Neural cell (in vitro differentiated cells): ENCODE measurements at regions not wholly inside any gene's neighbourhood (a gene's known extent, or its start where the extent isn't known, plus 50 kb on each side); places are given as distances from the start of the nearest gene placed in this dataset.

Experiments
- H2AFZ ChIP-seq: fragments of 200-600, 300-800 bp; sonication (generic), shearing (Covaris generic); 2 replicates; pipeline ENCODE4 v1.6.0; 2014; ENCODE audit warnings: low read depth, mild to moderate bottlenecking, antibody characterized with exemption, low read length, moderate library complexity
- H3F3A ChIP-seq: fragments of 200-600 bp; shearing (Covaris generic); 2 replicates; pipeline ENCODE4 v1.6.1; 2016; ENCODE audit warnings: mild to moderate bottlenecking, moderate library complexity, mixed read lengths, antibody characterized with exemption, low read length; ENCODE audit not compliant: insufficient read depth, poor library complexity, severe bottlenecking
- H3K27ac ChIP-seq: fragments of 200-600, 300-800 bp; sonication (generic), shearing (Covaris generic); 2 replicates; pipeline ENCODE4 v1.5.1; 2014; ENCODE audit warnings: mild to moderate bottlenecking, low read length, moderate library complexity
- H3K27me3 ChIP-seq: fragments of 300-800, 200-600 bp; sonication (generic), shearing (Covaris generic); 2 replicates; pipeline ENCODE4 v1.6.0; 2014; ENCODE audit warnings: mild to moderate bottlenecking, low read depth, low read length, moderate library complexity; ENCODE audit not compliant: insufficient read depth
- H3K36me3 ChIP-seq: fragments of 300-800, 200-600 bp; sonication (generic), shearing (Covaris generic); 2 replicates; pipeline ENCODE4 v1.5.1; 2014; ENCODE audit warnings: mild to moderate bottlenecking, antibody characterized with exemption, low read length, moderate library complexity; ENCODE audit not compliant: insufficient read depth
- H3K4me2 ChIP-seq: fragments of 300-800, 200-600 bp; sonication (generic), shearing (Covaris generic); 2 replicates; pipeline ENCODE4 v1.6.0; 2014; ENCODE audit warnings: mild to moderate bottlenecking, low read length
- H3K4me3 ChIP-seq: fragments of 300-800, 200-600 bp; sonication (generic), shearing (Covaris generic); 2 replicates; pipeline ENCODE4 v1.5.1; 2014; ENCODE audit warnings: mild to moderate bottlenecking, low read length, moderate library complexity
- H3K79me2 ChIP-seq: fragments of 200-600 bp; shearing (Covaris generic); replicated peaks from 2 replicates; pipeline ENCODE4 v1.6.0; 2014; ENCODE audit warnings: mild to moderate bottlenecking, low read length, moderate library complexity; ENCODE audit not compliant: insufficient read depth
- H3K9ac ChIP-seq: fragments of 300-800, 200-600 bp; sonication (generic), shearing (Covaris generic); 2 replicates; pipeline ENCODE4 v1.6.1; 2016; ENCODE audit warnings: mild to moderate bottlenecking, low read length, mixed read lengths
- H3K9me2 ChIP-seq: fragments of 200-600 bp; shearing (Covaris generic); 2 replicates; pipeline ENCODE4 v1.6.1; 2016; ENCODE audit warnings: mild to moderate bottlenecking, low read length, mixed read lengths; ENCODE audit not compliant: insufficient read depth
- H3K9me3 ChIP-seq: fragments of 200-600, 300-800 bp; sonication (generic), shearing (Covaris generic); 2 replicates; pipeline ENCODE4 v1.6.1; 2016; ENCODE audit warnings: mild to moderate bottlenecking, mixed run types, low read length, moderate library complexity, mixed read lengths
- H4K20me1 ChIP-seq: fragments of 200-600 bp; shearing (Covaris generic); 2 replicates; pipeline ENCODE4 v1.6.1; 2016; ENCODE audit warnings: mild to moderate bottlenecking, mixed run types; ENCODE audit not compliant: insufficient read depth
- EP300 ChIP-seq: fragments of 450-650 bp; conservative IDR thresholded peaks from 2 replicates; pipeline ENCODE4 v1.6.1; 2014; ENCODE audit warnings: antibody characterized with exemption, mild to moderate bottlenecking, moderate library complexity; ENCODE audit not compliant: poor library complexity, severe bottlenecking
- EZH2 ChIP-seq: fragments of 200-600, 300-800 bp; shearing (Covaris generic), sonication (generic); IDR thresholded peaks from 2 replicates; pipeline ENCODE4 v1.6.1; 2014; ENCODE audit warnings: antibody characterized with exemption, low read length, borderline replicate concordance, mild to moderate bottlenecking; ENCODE audit not compliant: insufficient read depth, poor library complexity, severe bottlenecking
- MXI1 ChIP-seq: fragments of 450-650 bp; conservative IDR thresholded peaks from 2 replicates; pipeline ENCODE4 v1.6.1; 2014; ENCODE audit warnings: antibody characterized with exemption, mild to moderate bottlenecking; ENCODE audit not compliant: poor library complexity, severe bottlenecking
- POLR2AphosphoS5 ChIP-seq: IDR thresholded peaks from 2 replicates; pipeline ENCODE4 v1.6.1; 2012
- RAD21 ChIP-seq: fragments of 450-650 bp; conservative IDR thresholded peaks from 2 replicates; pipeline ENCODE4 v1.6.1; 2014; ENCODE audit warnings: antibody characterized with exemption, mild to moderate bottlenecking, moderate library complexity
- REST ChIP-seq: IDR thresholded peaks from 2 replicates; pipeline ENCODE4 v1.6.1; 2012; ENCODE audit warnings: borderline replicate concordance
- SMC3 ChIP-seq: fragments of 450-650 bp; conservative IDR thresholded peaks from 2 replicates; pipeline ENCODE4 v1.6.1; 2014; ENCODE audit warnings: antibody characterized with exemption, mild to moderate bottlenecking, moderate library complexity; ENCODE audit not compliant: poor library complexity
- TAF1 ChIP-seq: IDR thresholded peaks from 2 replicates; pipeline ENCODE4 v1.6.1; 2012; ENCODE audit warnings: low read depth
- small RNA-seq, 3 experiments: library from RNA; depleted of rRNA; stranded (forward); fragments of <200 nt; gene quantifications; one replicate each; pipeline ENCODE3, GENCODE V24; 2012
- TF ChIP-seq, protein P1 (sequence below): fragments of 450-650 bp; IDR thresholded peaks from 2 replicates; pipeline ENCODE4 v1.5.1; 2014; ENCODE audit warnings: antibody characterized with exemption, mild to moderate bottlenecking, moderate library complexity; ENCODE audit not compliant: poor library complexity, severe bottlenecking

- Histone ChIP-seq H3K27me3 (no peaks in the 10 kb centered on the region), H3K9ac (no peak overlapping the region), H3K9me2 (no peaks in the 10 kb centered on the region), H3K27ac (no peak overlapping the region), H3F3A (no peaks in the 10 kb centered on the region), H3K4me3 (no peak overlapping the region), H3K79me2 (no peaks in the 10 kb centered on the region), H2AFZ (no peak overlapping the region), H3K4me2 (no peak overlapping the region), H4K20me1 (no peaks in the 10 kb centered on the region), H3K36me3 (no peaks in the 10 kb centered on the region), H3K9me3 (no peaks in the 10 kb centered on the region)
- no peak for TF ChIP-seq EP300
- TF ChIP-seq, protein P1, sequence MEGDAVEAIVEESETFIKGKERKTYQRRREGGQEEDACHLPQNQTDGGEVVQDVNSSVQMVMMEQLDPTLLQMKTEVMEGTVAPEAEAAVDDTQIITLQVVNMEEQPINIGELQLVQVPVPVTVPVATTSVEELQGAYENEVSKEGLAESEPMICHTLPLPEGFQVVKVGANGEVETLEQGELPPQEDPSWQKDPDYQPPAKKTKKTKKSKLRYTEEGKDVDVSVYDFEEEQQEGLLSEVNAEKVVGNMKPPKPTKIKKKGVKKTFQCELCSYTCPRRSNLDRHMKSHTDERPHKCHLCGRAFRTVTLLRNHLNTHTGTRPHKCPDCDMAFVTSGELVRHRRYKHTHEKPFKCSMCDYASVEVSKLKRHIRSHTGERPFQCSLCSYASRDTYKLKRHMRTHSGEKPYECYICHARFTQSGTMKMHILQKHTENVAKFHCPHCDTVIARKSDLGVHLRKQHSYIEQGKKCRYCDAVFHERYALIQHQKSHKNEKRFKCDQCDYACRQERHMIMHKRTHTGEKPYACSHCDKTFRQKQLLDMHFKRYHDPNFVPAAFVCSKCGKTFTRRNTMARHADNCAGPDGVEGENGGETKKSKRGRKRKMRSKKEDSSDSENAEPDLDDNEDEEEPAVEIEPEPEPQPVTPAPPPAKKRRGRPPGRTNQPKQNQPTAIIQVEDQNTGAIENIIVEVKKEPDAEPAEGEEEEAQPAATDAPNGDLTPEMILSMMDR = no peak
- no peak for TF ChIP-seq REST
- TF ChIP-seq POLR2AphosphoS5 = no peak
- no peak for TF ChIP-seq SMC3
- TF ChIP-seq RAD21 = no peak
- no peak for TF ChIP-seq TAF1
- no peak for TF ChIP-seq MXI1
- TF ChIP-seq EZH2 = no peak
Measured at GRCh38 chr9:786405-786804, 55.1 kb upstream of the DMRT1 start.

GRCh38 chr9:788777-789176 lies 52.7 kb upstream of the DMRT1 start:
- no peak overlapping the region for H3K9ac ChIP-seq
- H3K27ac ChIP-seq = no peak overlapping the region
- no peak overlapping the region for H2AFZ ChIP-seq
- no peaks in the 10 kb centered on the region for H3F3A ChIP-seq
- H3K27me3 ChIP-seq = no peaks in the 10 kb centered on the region
- H3K9me2 ChIP-seq = no peaks in the 10 kb centered on the region
- H3K36me3 ChIP-seq = no peaks in the 10 kb centered on the region
- no peak overlapping the region for H3K4me2 ChIP-seq
- no peaks in the 10 kb centered on the region for H3K79me2 ChIP-seq
- no peaks in the 10 kb centered on the region for H3K9me3 ChIP-seq
- H4K20me1 ChIP-seq = no peaks in the 10 kb centered on the region
- no peak overlapping the region for H3K4me3 ChIP-seq
- TF ChIP-seq MXI1 = no peak
- no peak for TF ChIP-seq SMC3
- TF ChIP-seq REST = no peak

Small RNA genes lying in the stretch of these regions (small RNA-seq; reads per million reads assigned to genes)
- gene AL392089.1 (0 reads per million in 3 experiments), gene RNU6-1327P (0.52 to 1.9 (median 1.1) reads per million in 3 experiments)
